HG02885 (cell line): ENCODE measurements at regions not wholly inside any gene's neighbourhood (a gene's known extent, or its start where the extent isn't known, plus 50 kb on each side); places are given as distances from the start of the nearest gene placed in this dataset.

Source experiments
- ATAC-seq: cut with Tn5 transposase; IDR thresholded peaks from one replicate; pipeline ENCODE4 v1.9.1; 2021; ENCODE audit warnings: mild to moderate bottlenecking; ENCODE audit not compliant: unreplicated experiment, poor library complexity

DNA sequence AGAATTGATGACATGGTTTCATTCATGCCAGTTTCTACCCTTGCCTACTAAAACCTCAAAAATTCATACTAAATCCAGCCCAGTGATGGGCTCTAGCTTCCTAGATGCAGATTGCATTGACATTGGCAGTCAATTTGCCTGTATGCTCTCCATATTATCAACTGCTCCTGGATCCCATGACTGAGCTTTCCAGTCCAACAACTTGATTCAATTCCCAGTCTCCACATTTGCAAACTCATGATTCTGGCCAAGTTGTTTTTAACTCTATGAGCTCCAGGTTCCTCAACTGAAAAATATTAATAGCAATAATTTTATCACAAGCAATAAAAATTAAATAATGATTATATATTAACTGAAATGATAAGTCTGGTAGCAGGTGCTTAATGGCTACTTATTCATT, 51.0 kb upstream of the DSC1 start:
- ATAC-seq, result no peak

DNA sequence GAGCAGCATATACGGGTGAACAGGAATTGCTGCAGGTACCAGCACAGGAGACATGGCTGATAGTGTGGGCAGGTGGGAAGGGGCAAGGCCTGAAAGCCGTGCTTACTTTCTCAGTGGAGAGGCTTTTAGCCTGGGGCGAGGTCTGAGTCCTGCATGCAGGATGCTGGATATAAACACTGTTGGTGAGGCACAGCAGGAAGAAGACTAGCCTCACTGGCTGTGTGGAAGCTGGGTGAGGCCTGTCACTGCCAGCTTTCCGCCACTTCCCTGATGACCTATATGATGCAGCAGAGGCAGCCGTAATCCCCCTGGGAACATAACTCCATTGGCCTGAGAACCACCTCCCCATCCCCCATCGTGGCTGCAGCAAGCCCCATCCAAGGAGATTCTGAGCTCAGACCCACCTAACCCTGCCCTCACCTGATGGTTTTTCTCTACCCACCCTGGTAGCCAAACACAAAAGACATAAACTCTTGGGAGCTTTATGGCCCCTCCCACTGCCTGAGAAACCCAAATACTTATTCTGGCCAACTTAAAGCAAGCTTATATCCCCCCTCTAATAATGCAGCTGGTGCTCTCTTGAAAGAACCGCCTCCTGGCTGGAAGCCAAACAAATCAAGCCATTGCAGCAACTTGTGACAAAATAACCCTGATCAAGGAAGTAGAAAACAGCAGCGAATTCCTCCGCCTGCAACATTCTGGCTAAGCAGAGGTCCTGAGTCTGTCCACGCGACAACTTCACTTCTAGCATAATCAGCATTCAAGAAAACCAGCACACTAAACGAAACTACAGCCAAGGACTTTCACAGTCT, 54.6 kb upstream of the DSC1 start:
- no peak for ATAC-seq

DNA sequence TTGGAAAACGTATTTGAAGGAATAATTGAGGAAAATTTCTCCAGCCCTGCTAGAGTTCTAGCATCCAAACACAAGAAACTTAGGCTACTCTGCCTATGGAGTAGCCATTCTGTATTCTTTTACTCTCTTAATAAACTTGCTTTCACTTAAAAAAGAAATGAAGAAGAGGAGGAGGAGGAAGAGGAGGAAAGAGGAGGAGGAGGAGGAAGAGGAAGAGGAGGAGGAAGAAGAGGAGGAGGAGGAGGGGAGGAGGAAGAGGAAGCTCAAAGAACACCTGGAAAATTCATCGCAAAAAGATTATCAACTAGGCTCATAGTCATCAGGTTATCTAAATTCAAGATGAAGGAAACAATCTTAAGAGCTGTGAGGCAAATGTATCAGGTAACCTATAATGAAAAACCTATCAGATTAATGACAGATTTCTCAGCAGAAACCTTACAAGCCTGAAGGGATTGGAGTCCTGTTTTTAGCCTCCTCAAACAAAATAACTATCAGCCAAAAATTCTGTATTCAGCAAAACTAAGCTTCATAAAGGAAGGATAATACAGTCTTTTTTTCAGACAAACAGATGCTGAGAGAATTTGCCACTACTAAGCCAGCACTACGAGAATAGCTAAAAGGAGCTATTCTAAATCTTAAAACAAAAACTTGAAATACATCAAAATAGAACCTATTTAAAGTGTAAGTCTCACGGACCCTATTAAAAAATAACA, 56.2 kb upstream of the DSC1 start:
- ATAC-seq, result no peak

DNA sequence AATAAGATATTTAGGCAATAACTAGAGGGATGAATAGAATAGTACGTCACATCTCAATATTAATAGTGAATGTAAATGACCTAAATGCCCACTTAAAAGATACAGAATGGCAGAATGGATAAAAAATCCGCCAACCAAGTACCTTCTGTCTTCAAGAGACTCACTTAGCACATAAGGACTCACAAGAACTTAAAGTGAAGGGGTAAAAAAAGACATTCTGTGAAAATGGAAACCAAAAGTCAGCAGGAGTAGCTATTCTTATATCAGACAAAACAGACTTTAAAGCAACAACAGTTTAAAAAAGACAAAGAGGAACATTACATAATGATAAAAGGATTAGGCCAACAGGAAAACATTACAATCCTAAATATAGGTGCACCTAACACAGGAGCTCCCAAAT, 56.7 kb upstream of the DSC1 start:
- peak; percentile 40 for ATAC-seq

DNA sequence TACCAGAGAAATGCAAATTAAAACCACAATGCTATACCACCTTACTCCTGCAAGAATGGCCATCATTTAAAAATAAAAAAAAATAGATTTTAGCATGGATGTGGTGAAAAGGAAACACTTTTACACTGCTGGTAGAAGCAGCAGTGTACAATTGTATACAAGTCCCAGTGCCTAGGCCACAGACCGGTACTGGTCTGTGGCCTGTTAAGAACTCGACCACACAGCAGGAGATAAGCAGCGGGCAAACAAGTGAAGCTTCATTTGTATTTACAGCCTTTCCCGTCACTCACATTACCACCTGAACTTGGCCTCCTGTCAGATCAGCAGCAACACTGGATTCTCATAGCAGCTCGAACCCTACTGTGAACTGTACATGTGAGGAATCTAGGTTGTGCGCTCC, 60.7 kb upstream of the DSC1 start:
- no peak for ATAC-seq

DNA sequence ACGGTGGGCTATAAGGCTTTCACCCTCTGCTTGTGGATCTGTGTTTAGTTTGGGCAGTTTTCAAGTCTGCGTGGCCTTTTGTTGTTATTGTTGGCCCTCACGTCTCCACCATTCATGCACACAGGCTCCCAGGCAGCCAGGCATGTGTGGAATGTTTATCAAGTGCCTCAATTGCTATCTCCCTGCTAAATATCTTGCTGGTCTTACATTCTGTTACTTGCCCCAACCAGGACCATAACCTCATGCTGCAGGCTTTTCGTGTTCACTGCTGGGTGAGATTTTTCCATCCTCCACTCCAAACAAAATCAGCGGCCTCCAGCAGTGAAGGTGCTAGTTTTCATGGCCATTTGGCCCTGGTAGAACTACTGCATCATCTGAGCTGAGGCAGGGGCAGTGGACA, 63.0 kb upstream of the DSC1 start:
- no peak for ATAC-seq

DNA sequence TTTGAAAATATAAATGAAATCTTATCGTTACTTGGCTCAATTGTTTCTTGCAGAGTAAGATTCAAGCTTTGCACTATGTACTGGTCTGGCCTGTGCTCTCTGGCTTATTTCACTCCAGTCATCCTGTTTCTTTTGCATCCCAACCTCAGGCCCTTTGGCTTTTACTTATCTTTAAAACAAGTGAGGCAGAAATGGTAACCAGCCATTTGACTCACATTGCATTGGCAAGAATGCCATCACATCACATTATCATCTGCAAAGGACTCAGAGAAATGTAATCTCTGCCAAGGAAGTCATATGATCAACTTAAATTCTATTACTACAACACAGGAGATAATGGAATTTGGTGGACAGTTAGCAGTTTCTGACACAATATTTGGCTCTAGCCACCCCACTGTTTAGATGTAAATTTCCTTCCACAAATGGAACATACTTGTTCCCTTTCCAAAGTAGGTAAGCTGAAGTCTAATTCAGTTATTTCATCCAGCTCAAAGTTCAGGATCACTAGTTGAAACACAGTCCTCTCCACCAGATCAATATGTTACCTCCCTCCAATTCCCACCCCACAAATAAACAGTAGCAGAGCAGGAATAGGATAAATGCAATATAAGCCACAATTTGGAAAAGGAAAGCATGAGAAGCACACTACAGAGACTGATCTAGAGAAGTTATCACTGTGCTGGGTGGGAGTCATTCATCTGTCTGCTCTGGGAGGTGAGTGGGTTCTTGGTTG, 65.0 kb upstream of the DSC1 start:
- ATAC-seq, result no peak

DNA sequence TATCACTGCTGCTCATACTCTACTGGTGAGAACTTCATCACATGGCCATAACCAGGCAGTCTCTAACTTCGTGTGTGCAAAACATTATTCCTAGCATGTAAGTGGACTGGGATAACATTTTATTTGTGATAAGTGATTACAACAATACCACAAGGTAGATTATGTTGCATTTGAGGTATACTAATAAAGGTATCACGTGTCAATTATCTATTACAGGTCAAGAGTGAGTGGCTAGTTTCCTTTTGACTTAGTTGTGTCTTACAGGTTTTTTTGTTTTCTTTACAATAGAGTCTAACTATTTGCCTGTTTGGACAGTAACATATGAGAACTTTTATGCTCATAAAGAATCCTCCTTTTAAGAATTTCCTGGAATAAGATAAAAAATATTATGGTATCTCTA, 67.2 kb upstream of the DSC1 start:
- no peak for ATAC-seq

DNA sequence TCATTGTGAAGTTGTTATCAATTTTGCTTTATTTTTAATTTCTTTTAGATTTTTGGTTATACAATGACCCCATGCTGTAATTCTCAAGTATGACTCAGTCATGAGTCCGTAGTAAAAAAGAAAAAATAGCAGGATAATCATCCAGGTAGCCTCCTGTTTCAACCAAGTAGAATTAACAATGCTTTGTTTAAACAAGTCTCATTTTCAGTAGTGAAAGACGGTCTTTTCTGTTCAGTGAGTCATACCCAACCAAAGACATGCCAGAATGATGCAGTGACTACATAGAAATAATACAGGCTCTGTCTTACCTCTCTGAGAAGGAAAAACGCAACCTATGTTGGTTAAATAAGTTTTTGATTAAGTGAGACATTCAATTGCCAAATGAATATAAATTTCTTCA, 67.8 kb upstream of the DSC1 start:
- peak; percentile 83 for ATAC-seq

DNA sequence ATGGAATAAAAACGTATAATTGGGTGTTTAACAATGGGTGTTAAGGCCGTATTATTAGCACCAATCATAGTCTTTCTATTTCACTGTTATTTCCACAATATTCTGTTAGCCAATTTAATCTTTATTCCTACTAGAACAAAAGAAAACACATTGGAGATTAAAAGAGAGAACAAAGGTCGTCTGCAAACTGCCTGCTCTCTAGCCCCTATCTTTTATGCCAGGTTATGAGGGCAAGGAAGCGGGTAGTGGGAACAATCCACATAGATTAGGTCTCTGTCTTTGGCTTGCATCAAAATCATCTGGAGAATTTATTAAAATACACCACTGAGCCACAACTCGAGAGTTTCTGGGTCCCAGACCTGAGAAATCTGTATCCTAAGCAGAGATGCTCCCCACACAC, 69.4 kb upstream of the DSC1 start:
- ATAC-seq, result no peak

DNA sequence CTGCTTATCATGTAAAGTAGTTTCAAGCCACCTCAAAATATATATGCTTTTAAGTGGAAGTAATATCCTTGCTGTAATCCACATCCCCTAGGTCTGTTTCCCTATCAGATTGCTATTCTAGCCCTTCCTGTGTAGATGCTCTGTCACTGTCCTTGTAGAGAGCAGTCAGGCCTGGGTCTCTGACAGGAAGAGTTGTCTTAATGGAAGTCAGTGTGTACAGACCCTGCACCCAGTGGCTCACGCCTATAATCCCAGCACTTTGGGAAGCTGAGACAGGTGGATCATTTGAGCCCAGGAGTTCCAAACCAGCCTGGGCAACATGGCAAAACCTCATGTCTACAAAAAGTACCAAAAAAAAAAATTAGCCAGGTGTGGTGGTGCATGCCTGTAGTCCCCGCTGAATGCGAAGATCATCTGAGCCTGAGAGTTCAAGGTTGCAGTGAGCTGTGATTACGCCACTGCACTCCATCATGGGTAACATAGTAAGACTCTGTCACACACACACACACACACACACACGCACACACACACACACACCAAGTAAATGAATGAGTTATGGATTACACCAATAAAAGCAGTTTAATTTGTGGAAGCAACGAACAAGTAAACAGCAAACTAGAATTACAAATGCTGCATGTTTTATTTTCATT, 70.2 kb upstream of the DSC1 start:
- ATAC-seq, result no peak

DNA sequence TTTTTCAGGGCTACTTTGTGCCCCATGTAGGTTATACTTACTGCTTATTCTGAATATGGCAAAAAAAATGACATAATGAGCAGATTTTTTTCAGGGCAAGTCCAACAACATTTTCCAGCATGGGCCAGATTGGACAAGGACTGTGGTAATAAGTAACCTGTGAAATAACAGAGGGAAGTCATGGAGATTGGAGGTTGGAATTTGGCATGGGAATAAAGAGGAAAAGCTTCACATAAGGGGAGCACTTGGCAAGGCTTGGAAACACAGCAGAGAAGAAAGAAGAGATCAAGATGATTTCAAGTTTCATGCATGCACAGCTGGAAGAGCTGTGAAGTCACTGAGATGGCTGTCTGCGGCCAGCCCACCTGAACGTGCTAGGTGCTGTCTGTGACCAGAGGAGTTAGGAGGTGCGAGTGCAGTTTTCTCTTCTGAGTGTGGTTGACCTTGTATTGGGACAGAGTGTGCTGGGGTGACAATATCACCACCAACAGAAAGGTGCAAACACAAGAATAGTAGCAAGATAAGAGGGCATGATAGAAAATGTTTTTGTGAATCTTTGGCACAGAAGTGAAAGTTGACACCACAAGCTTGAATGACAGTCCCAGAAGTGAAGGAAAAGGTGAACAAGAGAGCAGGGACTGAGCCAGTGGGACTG, 71.1 kb upstream of the DSC1 start:
- ATAC-seq, result no peak

DNA sequence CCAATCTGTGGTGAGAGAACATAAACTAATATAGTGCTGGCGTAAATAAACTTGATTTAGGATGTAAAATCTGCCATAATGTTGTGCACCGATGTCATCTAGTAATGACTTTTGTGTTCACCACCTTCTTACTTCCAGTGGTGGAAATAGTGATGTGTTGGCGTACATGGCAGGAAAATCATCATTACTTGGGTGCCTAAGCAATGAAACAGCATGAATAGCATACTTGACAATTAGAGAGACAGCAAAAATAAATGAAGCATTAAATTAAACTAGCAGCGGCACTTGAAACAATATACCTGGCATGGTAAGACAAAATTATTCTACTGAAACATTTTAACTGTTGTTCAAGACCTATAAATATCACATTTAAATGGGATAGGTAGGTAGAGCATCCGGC, 73.2 kb upstream of the DSC1 start:
- ATAC-seq, result no peak

DNA sequence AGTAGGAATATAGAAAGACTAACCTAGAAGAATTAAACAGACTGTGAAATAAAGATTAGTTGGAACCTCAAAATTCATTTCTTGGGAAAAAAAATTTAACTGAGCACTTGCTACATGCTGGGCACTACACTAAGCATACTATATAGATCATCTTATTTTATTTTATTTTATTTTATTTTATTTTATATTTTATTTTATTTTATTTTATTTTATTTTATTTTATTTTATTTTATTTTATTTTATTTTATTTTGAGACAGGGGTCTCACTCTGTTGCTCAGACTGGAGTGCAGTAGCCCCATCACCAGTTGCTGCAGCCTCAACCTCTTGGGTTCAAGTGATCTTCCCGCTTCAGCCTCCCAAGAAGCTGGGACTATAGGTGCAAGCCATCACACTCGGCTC, 74.5 kb upstream of the DSC1 start:
- no peak for ATAC-seq

DNA sequence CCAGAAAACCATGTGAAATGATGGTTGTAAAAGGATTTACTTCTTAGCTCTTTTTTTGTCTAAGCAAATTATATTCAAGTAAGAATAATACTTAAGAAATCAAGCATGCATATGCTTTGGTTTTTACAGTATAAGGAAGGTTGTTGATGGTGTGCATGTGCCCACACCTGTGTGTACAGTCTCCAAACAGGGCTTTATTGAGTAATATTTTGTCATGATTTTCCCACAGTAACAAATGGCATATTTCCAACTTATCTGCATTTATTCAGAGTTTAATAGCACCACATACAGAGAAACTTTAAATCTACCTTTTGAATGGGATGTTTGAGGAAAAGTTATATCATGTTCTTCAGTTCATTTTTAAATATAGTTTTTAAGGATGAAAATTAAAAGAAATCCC, 76.5 kb upstream of the DSG1 start:
- ATAC-seq, result no peak

DNA sequence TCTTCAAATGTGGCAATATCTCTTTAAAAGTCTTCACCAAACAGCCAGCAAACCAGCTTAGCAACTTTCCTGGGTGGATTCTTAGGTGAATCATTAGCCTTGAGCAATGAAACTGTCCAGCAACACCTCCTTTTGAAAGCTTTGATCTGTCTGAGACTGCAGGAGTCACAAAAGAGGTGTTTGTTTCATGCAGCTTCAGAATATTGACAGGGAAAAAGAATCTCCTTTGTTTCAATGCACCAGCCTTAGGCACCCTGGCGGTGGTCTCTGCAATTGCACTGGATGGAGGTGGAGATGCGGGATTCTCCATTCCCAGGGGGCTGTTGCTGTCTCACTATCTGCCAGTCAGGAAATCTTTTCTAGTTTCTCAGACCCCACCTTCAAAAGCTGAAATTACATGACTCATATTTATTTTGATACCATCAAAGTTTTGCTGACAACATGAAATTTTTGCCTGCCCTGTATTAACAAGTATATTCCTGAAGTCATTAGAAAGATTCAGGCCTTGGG, 76.0 kb upstream of the DSG1 start:
- no peak for ATAC-seq

DNA sequence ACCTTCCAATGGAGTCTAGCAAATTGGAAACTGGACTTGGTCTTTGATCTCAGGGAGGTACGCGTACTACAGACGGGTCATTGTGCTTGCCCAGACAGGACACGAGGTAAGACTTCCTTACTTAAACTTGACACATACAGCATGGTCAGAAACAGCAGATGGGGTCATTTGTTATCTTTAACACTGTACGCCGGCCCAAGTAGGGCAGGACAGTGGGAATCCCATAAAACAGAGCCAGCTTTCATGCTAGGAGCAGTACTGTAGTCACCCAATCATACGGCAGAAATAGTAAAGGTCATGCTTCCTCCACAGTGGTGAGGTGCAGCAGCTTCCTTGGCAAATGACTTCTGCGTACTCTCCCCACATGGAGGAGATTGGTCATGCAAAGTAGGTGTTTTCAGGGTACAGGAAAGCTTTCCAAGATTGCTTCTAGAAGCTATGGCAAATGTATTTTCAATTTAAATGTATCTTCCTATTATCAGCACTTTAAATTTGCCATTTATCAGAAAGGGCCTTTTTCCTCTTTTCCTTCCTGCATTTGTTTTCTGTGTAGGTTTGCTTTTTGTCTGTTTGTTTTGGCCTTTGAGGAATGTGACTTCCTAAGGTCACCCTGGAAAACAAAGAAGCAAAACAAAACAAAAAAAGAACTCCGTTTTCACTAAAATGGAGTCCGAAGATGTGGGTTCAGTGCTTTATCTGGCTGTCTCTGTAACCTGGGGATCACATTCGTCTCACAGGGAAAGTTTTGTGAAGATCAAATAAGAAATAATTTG, 74.0 kb upstream of the DSG1 start:
- no peak for ATAC-seq

DNA sequence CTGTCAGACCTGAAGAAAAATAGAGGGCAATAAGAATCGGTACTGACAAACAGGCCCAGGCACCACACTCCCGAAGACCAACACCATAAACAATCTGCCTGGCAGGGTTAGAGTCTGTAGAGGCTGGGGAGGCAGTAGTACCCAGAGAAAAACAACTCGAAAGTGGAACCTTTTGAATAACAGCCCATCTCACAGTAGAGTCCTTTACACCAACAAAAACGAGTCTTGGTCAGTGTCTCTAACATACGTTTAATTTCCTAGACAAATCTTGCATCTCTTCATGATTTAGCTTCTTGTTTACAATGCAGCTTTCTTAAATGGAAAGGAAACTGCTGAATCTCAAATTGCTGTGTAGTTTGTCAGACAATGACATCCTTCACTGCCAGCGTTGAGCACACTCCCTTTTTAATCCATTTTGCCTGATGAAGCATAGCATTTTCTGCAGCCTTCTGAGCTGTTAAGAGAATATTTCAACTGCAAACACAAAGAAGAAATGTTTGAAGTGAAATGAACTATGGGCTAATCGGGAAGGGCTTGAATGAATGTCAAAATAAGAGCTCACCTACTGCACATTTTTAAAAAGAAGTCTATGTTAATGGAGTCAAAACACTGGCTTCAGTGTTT, 73.1 kb upstream of the DSG1 start:
- no peak for ATAC-seq

DNA sequence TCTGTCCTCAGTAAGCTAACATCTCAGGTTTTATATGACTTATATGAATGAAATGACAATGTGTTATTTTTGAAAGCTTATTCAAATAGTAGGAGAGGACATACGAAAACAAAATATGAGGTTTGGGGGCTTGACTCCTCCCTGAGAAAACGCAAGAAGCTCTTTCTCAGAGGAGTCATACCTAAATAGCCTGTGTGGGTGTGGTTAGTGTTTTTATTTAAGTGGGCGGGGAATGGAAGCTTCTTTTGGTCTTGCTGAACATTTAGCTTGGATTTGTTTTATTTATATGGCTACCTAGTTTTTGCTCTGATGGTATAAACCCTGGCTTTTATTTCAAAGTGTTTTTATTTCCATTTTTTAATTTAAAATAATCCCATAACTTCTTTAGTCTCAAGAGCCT, 72.1 kb upstream of the DSG1 start:
- no peak for ATAC-seq
